ENCODE measurements at regions not wholly inside any gene's neighbourhood (a gene's known extent, or its start where the extent isn't known, plus 50 kb on each side); places are given as distances from the start of the nearest gene placed in this dataset.
A peak's percentile ranks its signal among the peaks of the same experiment; 100 is the strongest.

- peak; percentile 66; the same call in 1 of the 2 replicates for TF ChIP-seq ZNF564 (CRISPR knock-in tag; IDR thresholded peaks at IDR 0.05)
- peak; percentile 64; the same call in 1 of the 2 replicates for TF ChIP-seq RELA (CRISPR knock-in tag; IDR thresholded peaks at IDR 0.05)
- no peak for TF ChIP-seq SCMH1 (CRISPR knock-in tag; IDR thresholded peaks at IDR 0.05; ENCODE audit: borderline replicate concordance)
- TF ChIP-seq ZSCAN22 (CRISPR knock-in tag; IDR thresholded peaks at IDR 0.05), result no peak
- 0 out of 2 replicates have a peak, but pooled peaks have one; percentile 41 for TF ChIP-seq SNAPC4 (CRISPR knock-in tag; IDR thresholded peaks at IDR 0.05)
- peak; percentile 80 for TF ChIP-seq ISL2 (CRISPR knock-in tag; IDR thresholded peaks at IDR 0.05)
- TF ChIP-seq REL (CRISPR knock-in tag; conservative IDR thresholded peaks at IDR 0.05), result no peak
- peak; percentile 83; the same call in 1 of the 2 replicates for TF ChIP-seq AHDC1 (CRISPR knock-in tag; IDR thresholded peaks at IDR 0.05; ENCODE audit: borderline replicate concordance)
- TF ChIP-seq MAX (IDR thresholded peaks at IDR 0.05), result peak; percentile 46; the same call in 1 of the 2 replicates
- no peak for TF ChIP-seq SIN3A (IDR thresholded peaks at IDR 0.05; ENCODE audit: borderline replicate concordance, low read depth, low read length)
- no peak for TF ChIP-seq SOX6 (IDR thresholded peaks at IDR 0.05)
- peak; percentile 86; the same call in 1 of the 2 replicates for TF ChIP-seq SOX6 (CRISPR knock-in tag; IDR thresholded peaks at IDR 0.05)
- no peak for TF ChIP-seq ZNF30 (CRISPR knock-in tag; IDR thresholded peaks at IDR 0.05)
- TF ChIP-seq FOXO1 (CRISPR knock-in tag; IDR thresholded peaks at IDR 0.05), result peak; percentile 91
- peak; percentile 32 to 46; a peak in 2 of 4 replicates for TF ChIP-seq POLR2A (IDR thresholded peaks at IDR 0.05; ENCODE audit: insufficient read depth in 1 of 2, low read depth in 2 of 2, low read length in 2 of 2)
- peak; percentile 87 for TF ChIP-seq NCOR1 (IDR thresholded peaks at IDR 0.05; ENCODE audit: borderline replicate concordance, low read length)
- no peak for TF ChIP-seq ARID2 (CRISPR knock-in tag; IDR thresholded peaks at IDR 0.05; ENCODE audit: borderline replicate concordance)
- no peak for TF ChIP-seq THAP8 (CRISPR knock-in tag; IDR thresholded peaks at IDR 0.05; ENCODE audit: borderline replicate concordance)
Measured at GRCh38 chr21:15455819-15456462, 273.8 kb upstream of the USP25 start (continued).
